ENCODE measurements at regions not wholly inside any gene's neighbourhood (a gene's known extent, or its start where the extent isn't known, plus 50 kb on each side); places are given as distances from the start of the nearest gene placed in this dataset.

DNA sequence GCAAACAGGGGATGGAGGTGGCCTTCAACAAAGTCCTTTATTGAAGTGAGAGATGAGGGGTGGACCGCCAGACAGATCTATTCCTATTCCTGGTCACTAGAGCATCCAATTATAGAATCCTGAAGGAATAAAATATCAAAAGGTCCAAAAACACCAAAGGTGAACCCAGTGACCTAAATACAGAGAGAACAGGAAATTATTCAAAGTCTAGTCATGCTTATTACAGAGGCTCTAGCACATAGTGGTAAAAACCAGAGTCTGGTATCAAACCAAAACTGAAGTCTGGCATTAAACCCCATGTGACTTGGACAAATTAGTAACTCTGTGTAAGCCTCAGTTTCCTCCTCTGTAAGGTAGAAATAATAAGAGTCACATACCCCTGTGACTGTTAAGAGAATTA, 100.5 kb upstream of the SNX2 start:
- DNase-seq, result no peak

DNA sequence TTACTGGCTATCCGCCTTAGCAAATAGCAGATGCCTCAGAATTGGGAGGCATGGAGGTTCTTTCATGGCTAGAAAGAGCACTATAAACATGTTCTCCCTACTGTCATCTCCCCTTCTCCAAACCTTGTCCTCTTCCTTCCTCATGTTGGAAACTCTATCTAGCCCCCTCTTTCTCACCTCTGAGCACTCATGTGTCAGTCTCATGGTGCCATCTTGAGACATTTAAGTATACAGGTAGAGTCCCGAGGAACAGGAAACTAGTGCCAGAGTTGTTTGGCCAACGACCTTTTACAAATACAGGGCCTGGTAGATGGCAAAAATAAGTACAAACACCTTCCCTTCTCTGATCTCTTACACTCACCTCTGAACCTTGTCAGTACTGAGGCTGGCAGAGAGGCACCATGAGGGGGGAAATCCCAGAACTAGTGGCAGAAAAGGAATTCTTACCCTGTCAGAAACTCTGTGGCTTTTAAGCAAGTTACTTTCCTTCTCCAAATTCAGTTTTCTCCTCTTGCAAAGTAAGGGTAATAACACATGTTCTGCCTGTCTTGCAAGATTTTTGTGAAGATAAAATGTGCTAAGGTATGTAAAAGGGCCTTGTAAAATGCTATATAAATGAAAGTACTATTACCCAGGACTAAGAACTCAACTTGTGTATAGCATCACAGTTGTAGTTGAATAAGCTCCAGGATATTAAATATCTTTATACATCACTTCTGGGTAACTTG, 94.1 kb upstream of the SNX2 start:
- no peak for DNase-seq

DNA sequence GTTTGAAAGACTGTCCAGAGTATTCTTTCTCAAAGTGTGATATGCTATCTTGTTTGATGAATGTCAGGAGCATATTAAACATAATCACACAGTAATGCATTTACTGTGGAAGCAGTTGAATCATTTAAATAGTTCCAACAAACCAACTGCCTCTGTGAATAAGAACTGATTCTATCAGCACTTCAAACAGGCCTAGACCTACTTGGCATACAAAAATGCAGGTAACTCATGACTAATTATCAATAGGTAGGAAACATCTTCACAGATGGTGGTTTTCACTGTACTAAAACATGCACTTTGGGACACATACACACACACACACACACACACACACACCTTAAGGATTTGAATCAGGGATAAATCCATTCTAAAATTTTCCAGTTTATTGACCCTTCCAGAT, 91.2 kb upstream of the SNX2 start:
- DNase-seq, result no peak

DNA sequence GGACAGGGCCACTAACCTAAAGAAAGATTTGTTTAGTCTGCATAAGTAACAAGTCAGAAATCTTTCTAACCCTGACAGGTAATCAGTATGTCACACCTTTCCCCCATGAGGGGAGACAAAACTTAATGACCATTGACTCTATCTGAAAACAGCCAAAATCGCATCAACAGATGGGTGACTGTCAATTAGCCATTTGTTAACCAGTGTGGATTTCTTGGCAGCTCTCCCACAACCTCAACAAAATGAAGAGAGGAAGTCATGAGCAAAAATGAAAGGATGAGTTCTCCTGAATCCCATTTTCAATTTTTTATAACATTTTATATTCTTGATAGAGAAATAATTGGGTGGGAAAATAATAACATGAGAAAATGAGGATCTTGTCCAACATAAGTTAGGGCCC, 84.6 kb upstream of the SNX2 start:
- no peak for DNase-seq

DNA sequence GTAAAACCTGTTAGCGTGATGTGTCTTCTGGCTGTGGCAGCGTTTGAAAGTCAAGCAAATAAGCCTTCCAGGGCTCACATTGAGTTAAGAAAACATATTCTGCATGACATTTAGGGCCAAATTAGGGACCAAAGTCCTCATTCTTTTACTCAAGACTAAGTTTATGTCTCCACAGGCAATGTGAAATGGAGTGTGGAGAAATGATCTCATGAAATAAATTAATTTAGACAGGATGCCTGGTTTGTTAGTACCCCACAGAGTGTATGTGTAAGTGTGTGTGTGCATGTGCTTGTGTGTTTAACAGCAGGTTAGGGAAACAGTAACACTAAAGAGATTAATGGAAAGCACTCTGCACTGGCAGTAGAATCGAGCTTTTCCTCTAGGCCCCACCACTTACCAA, 82.9 kb upstream of the SNX2 start:
- DNase-seq, result no peak

DNA sequence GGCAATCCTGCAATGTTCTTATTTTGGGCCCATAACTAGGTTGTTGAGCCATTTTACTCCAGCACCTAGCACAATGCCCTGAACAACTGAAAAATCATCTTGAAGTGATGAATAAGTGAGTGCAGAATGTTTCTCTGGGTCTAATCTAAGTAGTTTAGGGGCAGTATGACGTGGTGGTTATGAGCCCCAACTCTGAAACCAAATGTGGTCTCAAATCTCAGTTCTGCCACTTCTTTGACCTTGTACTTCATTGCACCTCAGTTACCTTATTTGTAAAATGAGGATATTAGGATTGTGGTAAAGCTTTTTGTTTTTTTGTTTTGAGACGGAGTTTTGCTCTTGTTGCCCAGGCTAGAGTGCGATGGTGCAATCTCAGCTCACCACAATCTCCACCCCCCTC, 80.9 kb upstream of the SNX2 start:
- no peak for DNase-seq

DNA sequence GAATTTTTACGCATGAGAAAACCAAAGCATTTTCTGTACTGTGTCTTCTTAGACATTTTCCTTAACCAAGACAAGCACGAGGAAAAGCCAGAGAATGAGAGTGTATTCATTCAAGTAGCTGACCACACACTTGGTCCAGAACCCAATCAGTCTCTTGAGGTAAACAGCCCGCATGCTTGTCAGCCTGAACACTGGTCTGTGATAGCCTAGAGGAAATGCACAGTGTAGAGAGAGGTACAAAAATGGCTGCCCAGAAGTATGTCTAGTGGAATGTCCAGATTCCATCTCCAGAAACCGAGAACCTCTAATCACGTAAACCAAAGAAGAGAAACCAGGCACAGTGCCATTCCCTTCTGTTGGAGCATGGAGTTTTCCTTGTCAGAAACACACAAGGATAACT, 80.0 kb upstream of the SNX2 start:
- DNase-seq, result no peak

DNA sequence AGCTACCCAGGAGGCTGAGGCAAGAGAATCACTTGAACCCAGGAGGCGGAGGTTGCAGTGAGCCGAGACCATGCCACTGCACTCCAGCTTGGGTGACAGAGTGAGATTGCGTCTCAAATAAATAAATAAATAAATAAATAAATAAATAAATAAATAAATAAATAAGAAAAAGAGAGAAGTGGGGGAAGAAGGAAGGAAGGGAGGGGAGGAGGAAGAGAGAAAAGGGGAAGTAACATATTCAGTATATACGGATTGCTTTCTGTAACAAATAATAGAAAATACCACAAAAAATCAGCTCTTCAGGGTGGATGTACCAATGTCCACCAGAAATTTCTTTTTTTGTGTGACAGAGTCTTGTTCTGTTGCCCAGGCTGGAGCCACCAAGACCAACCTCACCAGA, 78.1 kb upstream of the SNX2 start:
- peak in 1 of 2 donors; percentile 65 for DNase-seq

DNA sequence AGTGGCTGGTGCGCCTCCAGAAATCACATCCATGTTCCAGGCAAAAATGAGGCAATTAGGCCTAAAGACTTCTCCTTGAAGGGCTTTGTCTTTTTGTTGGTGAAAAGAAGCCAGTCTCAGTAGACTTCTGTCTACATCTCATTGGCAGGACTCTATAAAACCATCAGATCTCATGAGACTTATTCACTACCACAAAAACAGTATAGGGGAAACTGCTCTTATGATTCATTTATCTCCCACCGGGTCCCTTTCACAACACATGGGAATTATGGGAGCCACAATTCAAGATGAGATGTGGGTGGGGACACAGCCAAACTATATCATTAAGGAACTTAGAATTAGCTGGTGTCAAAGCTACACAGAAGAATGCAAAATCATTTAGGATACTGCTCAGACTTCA, 77.7 kb upstream of the SNX2 start:
- DNase-seq, result peak; percentile 84 to 87

DNA sequence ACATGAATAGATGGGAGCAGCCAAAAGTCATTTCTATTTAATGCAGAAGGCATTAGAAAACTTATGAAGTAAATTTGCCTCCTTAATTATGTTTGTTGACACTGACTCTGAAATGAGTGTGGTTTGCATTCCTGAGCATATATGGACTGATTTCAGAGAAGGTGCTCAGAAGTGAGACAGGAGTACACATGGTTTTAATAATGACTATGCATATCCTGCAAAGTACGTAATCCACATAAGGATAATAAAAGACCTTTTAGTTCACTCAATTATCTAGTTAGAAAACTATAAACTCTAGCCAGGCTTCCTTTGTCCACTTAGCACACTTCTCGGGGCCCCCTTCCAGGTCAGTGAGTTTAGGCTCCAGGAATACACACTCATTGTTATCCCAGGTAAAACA, 75.7 kb upstream of the SNX2 start:
- DNase-seq, result no peak

DNA sequence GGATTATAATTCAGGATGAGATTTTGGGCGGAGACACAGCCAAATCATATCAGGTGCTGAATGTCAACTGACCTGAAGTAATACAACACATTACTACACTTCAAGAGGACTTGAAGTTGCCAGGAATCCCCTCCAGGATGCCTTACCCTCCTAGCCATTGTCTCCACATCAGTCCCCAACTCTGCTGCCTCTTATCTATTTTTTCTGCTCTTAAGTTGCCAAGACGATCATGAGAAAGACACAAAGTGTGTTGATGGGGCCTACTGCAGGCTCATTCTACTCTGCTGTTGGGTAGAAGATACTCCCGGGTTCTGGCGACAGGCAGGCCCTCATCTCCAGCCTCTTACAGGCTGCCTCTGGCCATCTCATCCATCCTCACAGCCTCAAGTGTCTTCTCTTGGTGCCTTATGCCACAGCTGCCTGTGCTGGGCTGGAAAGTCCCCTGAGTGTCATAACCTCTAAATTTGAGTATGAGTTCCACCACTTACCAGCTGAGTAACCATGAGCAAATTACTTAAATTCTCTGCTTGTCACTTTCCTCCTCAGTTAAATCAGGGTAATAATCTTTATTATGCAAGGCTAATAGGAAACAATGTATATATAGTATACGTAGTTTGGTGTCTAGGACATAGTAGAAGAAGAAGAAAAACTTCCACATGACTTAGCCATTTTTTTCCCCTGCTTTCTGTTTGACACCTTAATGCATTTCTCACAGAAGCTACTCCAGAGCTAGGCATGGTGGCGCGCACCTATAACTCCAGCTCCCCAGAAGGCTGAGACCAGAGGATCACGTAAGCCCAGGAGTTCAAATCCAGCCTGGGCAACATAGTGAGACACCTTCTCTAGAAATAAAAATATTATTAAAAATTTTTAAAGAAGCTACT, 73.0 kb upstream of the SNX2 start:
- DNase-seq, result peak in 1 of 2 donors; percentile 64

DNA sequence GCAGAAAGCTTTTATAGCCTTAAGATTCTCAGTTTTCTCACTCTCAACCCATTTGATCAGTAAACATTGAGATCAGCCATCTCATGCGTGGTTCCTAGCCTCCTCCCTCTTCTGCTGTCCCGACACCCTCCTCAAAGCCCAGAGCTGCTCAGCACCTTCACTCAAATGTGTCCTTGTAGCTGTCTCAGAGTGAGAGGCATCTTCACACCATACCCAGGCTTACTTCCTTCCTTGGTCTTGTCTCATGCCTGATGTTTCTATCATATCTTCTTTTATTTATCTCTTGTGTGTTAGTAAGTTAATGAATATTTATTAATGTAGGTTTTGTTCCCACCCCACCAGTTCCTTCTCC, 72.4 kb upstream of the SNX2 start:
- DNase-seq, result no peak

DNA sequence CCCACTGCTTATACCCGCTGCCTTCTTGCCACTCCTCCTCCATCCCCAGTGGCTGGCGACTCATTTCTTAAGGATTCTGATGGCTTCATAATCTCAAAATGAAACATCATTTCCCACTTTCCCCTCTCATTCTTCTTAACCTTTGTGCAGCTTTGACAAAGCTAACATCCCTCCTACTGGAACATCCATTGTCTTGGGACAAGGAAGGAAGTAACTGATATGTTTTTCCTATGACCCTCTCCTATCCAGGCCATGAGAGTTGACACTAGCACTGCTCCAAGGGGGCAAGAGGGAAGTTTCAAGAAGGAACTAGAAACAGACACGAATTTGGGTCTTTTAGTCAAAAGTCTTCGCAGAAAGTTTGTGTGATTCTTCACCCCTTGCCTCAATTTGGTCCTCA, 71.7 kb upstream of the SNX2 start:
- DNase-seq, result peak; percentile 6 to 17

DNA sequence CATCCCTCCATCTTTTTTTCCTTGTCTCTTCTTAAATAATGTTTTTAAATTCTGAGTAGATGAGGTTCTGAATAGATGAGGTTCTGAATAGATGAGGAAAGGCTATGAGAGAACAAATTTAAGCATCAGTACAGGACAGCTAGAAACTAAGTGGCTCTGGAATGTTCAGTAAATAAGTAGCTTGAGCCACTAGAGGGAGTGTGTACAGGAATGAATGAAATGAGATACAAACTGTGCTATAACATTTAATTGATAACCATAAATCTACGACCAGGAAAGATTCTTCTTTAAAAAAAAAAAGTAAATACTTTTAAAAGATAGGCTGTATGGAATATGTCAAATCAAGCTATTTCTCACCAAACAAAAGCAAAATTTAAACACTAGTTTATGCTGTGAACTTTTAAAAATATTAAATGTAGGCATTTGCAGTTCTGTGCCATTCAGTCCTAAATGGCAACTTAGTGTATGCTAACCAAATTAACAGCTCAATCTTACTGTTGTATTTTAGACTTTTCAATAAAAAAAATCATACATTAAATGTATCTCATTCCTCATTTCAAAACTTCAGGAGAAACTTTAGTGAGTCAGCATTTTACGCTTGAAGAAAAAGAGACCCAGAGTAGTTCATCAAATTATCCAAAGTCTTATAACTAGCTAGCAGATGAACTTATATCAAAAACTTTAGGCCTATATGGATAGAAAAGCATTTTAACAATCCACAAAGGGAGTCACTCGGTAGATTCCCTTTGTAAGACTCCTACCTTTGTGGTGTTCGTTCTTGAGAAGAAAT, 70.4 kb upstream of the SNX2 start:
- DNase-seq, result peak; percentile 17 to 55

DNA sequence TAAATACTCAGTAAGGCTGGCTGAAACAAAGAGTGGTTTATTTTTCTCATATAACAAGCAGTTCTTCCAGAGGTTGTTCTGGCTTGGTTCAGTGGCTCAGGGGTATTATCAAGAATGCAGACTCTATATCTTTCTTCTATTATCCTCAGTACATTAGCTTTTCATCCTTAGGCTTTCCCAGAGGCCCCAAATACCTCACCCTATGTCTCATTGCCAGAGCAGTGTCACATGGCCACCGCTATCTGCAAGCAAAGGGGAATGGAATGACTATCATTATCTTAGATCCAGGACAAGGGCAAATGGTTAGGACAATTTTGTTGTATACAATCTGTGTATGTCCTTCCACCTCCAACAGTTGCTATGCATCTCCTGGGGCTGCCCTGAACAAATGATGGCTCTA, 69.0 kb upstream of the SNX2 start:
- DNase-seq, result no peak

DNA sequence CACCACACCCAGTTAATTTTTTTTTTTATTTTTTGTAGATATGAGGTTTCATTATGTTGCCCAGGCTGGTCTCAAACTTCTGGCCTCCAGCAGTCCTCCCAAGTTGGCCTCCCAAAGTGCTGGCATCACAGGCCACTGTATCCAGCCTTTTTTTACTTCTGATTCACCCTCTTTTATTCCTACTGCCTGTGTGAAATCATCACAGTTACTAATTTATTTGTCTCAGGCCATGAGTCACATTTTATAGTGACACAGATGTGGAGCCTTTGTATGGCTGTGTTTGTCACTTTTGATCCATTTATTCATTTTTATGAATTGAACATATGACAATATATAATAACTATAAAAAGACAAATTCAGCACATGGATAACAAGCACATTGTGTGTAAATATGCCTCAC, 67.1 kb upstream of the SNX2 start:
- no peak for DNase-seq

DNA sequence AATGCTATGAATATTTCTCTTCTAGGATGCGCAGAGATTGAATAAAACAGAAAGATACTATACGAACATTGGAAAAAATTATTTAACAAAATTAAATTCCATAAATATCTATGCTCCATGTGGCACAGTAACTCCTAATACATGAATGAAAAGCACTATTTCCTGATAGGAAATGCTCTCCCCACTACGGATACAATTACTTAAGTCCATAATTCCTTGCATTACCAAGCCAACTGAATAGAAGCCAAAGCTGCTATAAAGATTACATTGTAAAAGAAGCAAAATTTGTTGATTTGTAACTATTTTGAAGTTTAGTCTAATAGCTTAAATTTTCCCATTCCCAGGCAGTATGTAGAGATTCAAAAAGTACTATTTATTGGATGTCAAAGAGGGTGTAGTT, 61.8 kb upstream of the SNX2 start:
- no peak for DNase-seq

DNA sequence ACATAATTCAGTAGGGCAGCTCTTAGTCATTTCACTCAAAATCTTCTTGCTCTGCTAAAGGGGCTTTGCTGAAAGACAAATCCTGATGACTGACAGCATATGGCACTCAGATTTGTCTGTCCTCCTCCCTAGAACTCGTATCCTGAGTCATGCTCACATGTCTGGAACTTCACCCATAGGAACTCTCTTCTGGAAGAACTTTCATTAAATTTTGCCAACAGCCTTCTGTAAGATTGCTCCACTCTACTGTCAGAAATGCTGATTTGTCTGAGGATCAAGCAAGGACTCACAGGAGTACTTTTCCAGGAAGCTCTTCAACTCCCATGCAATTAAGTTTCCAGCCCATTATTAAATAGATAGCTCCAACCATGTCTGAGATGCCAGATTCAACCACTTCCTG, 59.8 kb upstream of the SNX2 start:
- peak; percentile 22 to 42 for DNase-seq

DNA sequence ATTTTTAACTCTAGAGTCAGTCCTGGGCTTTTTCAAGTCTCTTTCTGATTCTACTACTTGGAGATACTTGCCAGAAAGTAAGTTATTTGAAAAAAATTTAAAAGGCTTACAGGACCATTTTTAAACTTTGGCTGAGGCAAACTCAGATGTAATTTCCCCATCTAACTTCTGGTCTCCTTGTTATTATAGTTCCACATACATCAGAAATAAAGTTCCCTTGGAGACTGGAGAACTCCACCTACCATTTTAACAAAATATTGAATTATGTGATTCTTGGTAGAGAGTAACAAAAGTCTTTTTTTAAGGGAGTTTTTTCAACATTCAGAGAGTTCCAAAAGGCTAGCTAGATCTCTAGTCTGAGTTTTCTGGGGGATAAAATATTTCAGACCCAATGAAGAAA, 56.3 kb upstream of the SNX2 start:
- DNase-seq, result no peak

DNA sequence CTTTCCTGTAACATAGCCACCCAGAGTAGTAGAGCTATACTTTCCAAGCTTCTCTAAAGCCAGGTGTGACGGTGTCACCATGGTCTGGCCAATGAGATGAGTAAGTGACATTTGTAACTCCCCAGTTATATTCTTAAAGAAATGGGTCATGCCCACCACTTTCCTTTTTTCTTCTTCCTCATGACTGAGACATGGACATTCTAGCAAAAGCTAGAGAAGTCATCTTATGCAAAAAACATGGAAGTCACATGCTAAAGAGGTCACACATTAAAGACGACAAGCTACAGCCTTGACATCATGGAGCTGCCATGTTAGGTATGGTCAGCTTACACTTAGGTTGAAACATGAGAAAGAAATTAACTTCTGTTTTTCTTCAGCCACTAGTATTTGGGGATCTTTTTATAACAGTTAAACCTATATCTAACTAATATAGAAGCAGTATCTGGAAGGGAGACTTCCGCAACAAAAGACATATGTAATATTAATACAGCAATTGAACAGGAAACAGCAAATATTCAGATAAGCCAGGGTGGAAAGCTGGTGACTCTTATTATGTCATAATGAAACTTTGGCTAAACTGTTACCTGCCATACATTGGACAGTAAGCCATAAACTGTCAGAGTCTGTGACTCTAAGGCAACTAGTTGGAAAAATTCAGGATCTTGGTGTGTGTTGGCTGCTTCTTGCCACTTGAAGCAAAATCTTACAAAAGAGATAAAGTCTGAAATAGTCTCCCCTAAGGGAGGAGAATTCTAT, 54.7 kb upstream of the SNX2 start:
- DNase-seq, result peak; percentile 27 to 32

DNA sequence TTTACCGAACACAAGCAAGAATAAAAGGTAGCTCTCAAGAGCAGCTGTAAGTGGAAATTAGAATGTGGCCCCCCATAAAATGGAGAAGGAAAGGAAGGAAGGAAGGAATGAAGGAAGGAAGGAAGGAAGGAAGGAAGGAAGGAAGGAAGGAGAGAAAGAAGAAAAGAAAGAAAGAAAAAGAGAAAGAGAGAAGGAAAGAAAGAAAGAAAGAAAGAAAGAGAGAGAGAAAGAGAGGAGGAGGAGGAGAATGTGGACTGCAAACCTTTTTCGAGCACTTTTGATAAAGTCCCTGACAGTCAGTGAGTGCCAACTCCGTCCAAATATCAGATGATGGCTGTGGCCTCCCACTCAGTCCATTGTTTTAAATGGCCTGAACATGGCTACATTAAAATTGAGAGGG, 53.8 kb upstream of the SNX2 start:
- no peak for DNase-seq

DNA sequence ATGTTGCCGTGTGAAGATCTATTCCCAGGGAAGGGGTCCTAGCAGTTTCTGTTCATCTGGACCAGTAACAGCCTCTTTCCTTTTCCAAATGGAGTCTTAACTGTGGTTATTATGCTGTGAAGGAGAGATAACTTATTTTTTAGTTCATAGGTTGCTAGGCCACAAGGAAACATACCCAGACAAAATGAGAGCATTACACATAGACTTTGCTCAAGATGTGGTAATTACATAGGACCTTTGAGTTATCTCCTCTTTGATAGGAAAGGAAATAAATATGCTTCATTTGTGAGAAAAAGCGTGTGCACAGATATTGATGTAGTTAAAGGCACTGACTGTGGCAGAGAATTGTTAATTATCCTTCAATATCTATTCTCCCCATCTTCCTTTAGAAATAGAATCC, 52.5 kb upstream of the SNX2 start:
- no peak for DNase-seq
